ENCODE measurements at regions not wholly inside any gene's neighbourhood (a gene's known extent, or its start where the extent isn't known, plus 50 kb on each side); places are given as distances from the start of the nearest gene placed in this dataset.
"Not testable (repeated sequence)": the region's sequence is repeated elsewhere in the genome, so short reads cannot be mapped to it uniquely, and the experiment has no call there.

DNA sequence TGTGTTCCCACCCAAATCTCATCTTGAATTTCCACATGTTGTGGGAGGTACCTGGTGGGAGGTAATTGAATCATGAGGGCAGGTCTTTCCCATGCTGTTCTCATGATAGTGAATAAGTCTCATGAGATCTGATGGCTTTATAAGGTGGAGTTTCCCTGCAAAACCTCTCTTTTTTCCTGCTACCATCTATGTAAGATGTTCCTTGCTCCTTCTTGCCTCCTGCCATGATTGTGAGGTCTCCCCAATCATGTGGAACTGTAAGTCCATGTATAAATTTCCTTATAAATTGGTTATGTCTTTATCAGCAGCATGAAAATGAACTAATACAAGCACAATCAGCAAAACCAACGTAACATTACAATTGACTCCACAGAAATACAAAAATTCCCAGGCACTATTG, 814.8 kb upstream of the CITED2 start:
- DNase-seq = not testable (repeated sequence)

DNA sequence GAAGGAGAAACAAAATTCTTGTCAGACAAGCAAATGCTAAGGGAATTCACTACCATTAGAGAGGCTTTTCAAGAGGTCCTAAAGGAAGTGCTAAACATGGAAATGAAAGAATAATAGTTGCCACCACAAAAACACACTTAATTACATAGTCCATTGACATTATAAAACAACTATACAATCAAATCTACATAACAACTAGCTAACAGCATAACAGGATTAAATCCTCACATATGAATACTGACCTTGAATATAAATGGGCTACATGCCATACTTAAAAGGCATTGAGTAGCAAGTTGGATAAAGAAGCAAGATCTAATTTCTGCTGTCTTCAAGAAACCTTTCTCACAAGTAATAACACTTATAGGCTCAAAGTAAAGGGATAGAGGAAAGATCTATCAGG, 811.5 kb upstream of the CITED2 start:
- no peak for DNase-seq

DNA sequence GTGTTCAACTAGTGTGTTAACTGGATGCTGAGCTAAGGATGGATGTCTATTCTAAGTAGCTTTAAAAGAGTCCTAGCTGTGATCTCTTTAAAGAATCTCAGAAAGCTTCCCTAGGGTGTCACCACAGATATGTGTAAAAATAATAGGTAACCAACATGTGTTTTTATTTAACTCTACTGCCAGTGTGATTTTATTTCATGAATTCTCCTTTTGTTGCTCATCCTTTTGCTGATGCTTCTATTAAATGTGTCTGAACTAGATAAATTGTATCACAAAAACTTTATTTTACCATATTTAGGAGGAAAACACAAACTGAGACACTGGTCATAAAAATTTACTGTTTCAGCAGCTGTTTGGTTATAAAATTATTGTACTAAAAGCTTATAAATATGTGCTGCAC, 809.4 kb upstream of the CITED2 start:
- DNase-seq = no peak

DNA sequence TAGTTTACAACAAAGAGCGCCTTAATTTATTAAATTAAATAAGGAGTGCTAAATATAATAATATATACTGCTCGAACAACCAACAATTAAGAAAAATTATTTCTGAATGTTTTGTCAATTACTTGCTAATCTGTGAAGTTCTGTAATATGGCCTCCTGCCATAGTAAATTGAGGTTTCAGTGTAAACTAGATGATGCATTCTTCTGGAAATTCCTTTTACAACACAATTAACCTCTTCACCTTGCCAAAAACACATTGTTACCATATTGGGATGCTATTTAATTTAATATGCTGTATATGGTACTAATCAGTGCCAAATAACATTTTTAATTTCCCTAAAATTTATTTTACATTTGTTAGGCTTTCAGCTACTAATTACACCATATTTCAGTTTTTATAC, 808.4 kb upstream of the CITED2 start:
- DNase-seq = no peak

DNA sequence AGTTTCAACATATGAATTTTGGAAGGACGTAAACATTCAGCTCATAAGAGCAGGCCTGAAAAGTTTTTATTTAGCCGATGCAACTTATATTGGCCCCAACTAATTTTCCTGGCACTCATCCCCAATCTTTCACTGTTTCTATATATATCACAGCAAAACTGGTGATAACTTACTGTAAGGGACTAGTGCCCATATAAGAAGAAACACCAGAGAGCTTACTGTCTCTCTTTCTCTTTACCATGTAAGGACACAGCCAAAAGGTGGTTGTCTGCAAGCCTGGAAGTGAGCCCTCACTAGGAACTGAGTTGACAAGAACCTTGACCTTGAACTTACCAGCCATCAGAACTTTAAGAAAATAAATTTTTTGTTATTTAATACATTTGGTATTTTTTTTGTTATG, 807.4 kb upstream of the CITED2 start:
- no peak for DNase-seq

DNA sequence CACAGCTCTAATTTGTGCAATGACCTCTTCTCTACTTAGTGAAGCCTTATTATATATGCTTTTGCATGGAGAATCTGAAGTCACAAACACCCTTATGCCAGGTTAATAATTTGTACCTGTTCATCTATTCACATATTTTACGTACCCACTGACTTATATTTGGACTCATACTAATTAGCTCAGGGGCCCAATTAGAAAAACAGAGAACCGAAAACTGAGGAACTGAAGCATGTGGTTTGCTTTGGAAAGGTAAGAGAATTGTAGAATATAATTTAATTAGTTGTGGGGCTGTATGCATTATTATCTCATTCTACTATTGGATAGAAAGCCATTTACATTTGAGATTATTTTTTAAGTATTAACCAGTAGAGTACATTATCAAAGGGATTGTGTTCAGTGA, 805.9 kb upstream of the CITED2 start:
- DNase-seq = no peak

DNA sequence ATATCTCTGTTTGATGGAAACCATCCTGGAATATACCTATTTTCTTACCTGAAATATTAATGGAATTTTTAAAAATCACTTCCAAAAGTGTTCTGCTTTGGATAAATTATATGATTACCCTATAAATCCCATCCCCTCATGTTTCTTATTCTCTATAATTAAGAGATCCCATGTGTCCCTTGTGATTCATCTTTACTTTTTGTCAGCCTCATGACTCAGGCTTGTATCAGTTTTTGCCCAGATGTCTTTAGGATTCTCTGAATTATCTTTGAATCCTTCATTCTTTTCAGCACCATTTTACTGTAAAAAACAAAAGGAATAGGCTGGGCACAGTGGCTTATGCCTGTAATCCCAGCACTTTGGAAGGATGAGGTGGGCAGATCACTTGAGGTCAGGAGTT, 804.5 kb upstream of the CITED2 start:
- no peak for DNase-seq

DNA sequence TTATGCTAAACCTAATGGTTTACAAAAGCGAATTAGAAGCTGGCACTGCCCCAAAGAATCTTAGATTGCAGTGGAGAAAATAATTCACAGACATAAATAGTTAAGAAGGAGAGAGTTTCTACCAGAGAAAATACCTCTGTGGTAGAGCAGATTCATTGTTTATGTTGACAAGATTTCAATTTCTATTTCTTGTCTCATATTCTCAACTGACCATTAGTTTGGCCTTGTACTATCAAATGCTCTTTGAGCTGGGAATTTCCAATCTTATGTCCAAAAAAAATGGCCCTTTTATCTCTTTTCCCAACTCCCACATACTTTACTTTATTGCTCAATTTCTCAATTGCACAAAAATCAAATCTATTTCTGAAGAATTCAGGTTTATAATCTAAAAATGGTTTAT, 804.1 kb upstream of the CITED2 start:
- DNase-seq = no peak

DNA sequence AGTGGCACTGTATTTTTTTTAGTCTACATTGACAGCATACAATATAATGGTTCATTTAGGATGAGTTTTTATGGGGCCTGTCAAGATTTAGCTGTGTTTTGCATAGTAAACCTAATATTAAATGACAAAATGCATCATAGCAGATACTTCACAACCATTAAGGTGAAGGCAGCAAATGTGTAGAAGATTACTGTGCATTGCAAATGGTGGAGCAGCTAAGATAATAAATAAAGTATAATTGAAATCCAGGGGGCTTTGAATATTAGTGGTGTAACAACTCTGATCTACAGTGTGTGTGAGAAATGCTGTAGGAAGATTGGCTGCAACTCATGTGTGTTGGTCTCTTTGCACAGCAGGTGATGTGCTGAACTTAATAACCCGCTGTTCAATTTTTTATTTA, 801.9 kb upstream of the CITED2 start:
- DNase-seq = no peak

DNA sequence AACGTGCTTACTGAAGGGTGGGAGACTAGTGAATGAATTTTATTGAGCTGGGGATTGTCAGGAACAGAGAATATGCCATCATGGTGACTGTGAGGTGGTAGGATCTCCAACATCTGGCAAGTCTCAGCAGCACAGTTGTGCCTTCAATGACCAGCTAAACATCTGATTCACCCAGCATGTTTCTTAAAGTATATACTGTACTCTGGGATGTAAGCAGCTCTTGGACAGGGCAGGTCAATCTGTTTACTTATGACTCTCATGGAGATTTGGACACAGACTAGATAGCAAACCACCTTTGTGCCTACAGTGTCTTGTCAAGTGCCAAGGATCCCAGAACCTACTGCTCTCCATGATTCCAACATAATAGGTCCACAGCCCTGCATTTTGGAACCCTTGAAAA, 801.0 kb upstream of the CITED2 start:
- DNase-seq = no peak

DNA sequence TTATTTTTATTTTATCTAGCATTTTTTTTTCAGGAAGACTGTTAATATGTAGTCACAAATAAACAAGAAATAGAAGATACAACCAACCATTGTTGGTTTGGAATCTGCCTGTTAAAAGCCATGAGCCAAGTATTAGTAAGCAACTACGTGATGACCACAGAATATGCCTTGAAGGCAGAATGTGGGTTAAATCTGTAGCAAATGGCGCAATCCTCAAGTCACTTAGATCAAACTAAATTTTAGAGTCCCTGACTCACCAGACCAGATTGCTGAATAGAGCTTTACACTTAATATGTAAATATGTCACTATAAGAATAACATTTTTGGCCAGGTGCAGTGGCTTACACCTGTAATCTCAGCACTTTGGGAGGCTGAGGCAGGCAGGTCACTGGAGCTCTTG, 800.1 kb upstream of the CITED2 start:
- no peak for DNase-seq

DNA sequence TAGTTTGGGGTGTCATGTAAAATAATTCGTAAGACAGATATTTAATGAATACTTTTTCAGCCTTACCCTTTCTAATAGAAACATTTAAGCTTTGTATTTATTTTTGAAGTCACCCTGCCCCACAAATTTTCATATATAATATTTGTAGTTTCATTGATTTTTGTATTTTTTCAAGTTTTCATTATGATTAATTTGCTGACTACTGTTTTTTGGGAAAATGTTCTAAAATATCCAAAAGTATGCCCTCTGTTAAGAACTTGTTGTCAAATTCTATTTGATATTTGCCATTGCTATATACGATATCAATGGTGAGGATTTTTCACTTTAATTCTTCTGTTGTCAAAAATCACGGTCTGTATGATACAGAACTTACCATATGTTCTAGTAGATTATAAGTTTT, 793.9 kb upstream of the CITED2 start:
- no peak for DNase-seq

DNA sequence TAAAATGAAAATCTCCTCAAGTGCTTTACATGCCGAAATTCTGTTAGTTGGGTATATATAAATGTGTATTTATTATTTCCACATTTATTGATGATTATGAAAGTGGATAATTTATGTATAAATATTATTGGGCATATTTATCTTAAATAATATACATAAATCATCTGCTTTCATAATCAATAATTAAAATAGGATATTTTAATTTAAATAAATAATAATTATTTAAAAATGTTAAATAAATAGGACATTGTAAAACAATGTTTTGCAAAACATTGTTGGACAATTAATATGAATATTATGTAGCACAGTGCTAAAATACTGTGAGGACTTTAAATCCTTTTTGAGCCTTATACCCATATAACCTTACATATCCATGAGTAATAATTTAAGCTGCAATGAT, 786.5 kb upstream of the CITED2 start:
- DNase-seq = no peak

DNA sequence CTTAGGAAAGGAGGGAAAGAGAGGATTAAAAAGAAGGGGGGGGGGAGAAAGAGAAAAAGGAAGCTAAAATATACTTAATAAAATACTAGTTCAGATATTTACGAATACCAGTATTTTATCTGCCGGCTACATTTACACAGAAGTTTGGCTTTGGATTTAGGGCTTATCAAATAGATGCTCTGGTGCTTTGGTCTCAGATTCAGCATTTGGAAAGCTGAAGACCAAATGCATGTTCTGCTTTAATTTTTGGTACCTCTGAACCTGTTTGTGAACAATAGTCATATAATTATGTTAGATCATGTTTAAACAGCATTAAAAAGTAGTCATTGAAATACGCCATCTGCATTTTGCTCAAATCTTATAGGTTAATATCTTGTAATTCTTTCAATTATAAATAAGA, 786.0 kb upstream of the CITED2 start:
- DNase-seq = no peak

DNA sequence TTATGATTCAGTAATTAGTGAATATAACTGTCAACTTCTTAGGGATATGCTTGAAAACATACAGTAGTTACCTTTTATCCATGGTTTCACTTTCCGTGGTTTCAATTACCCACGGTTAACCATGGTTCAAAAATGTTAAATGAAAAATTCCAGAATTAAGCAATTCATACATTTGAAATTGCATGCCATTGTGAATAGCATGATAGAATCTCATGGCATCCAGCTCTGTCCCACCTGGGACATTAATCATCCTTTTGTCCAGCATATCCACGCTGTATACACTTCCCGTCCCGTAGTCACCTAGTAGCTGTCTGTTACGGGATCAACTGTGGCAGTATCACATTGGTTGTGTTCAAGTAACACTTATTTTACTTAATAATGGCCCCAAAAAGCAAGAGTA, 781.7 kb upstream of the CITED2 start:
- DNase-seq = no peak

DNA sequence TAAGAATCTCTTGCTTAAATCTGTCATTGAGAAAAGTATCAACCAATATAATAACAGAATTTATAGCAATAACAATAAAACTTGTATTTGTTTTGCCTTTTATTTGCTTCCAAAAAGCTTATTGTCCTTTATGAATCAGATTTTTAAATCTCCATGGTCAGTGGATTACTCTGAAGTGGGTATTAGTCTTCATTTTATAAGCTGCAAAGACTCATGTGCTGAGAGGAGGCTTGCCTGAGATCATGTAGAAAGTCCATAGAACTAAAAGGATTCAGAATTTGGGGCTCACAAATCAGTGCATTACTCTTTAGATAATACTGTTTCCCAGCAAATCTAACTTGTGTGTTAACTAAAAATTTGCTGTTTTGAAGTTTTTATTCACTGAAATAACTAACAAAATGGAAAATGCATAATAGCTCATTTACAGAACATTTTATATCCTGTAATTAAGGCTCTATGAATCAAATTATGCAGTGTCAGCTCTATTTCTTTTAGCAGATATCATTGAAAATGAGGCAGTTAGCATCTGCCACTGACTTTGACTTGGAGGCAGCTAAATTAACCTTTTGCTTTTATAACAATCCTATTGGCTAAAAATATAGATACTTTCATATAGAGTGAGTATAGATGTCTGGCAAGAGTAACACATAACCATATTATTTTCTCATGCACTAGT, 781.1 kb upstream of the CITED2 start:
- DNase-seq = no peak

DNA sequence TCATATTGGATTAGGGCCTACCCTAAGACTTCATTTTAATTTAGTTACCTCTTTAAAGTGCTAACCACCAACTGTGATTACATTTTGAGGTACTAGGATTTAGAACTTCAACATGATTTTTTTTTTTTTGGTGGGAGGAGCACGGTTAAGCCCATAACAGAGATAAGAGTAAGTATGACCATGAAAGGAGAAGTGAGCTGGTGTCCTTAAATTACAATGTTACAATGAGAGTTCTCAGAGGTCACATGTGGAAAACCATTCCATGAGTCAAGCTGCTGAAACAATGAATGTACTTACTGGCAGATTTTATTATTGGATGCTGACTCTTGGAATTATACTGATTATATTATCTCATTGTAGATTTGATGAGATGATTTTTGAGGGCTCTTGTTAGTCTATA, 779.3 kb upstream of the CITED2 start:
- DNase-seq = no peak

DNA sequence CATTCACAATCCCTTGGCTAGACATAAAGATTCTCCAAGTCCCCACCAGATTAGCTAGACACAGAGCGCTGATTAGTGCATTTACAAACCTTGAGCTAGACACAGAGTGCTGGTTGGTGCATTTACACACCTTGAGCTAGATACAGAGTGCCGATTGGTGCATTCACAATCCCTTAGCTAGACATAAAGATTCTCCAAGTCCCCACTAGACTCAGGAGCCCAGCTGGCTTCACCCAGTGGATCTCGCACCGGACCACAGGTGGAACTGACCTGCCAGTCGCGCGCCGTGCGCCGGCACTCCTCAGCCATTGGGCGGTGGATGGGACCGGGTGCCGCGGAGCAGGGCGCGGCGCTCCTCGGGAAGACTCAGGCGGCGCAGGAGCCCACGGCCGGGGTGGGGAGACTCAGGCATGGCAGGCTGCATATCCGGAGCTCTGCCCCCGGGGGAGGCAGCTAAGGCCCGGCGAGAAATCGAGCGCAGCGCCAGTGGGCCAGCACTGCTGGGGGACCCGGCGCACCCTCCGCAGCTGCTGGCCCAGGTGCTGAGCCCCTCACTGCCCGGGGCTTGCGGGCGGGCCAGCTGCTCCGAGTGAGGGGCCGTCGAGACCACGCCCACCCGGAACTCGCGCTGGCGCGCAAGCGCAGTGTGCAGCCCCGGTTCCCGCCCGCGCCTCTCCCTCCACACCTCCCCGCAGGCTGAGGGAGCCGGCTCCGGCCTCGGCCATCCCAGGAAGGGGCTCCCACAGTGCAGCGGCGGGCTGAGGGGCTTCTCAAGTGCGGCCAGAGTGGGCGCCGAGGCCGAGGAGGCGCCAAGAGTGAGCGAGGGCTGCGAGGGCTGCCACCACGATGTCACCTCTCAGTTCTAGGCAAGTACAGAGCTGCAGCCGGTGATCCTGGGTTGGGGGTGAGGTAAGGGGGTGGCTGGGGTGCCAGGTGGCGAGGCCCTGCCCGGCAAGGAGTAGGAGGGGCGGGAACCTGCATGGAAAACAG, 773.7 kb upstream of the CITED2 start:
- not testable (repeated sequence) for DNase-seq

DNA sequence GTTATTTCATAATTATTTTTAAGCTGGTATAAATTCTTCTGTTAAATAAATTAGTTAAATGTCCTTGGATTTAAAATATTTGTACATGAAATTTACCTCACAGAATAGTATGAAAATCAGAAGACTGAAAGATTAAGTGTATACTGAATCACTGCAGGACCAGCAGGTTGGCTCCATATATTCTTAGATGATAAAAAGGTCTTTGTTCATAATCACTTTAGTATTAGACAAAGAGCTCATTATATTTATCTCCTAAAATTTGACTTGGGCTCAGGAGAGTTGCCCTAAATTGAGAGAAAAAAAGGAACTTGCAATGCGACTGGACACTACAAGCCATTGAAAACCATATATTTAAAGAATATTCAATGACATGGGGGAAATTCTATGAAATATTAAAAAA, 766.4 kb upstream of the CITED2 start:
- DNase-seq = no peak

DNA sequence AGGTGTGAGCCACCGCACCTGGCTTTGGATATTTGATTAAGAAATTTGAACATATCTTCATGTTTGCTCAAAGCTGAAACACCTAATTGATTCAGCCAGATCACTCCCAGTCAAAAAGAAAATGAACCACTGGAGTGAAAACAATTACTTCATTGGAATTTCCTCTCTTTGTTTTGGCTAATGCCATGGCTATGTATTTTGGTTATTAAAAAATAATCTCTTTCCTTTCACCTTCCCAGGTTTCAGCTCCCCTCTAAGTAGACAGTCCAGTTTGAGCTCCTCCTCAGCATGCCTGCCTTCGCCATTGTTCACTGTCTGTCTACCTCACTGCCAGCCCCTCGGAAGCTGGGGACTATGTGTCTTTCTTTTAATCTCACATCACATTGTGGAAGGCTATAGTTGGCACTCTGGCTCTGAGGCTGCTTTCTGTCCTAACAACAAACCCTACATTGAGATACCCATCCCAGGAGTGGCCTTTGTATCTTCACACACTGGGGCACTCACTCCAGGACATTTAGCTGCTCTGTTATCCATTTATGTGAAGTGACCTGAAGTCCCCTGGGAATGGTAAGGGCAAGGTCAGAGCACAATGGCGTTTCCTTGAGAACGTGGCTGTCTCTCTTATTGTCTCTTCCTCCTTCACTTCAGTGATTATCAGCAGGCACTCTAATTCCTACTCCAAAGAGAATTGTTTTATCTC, 764.0 kb upstream of the CITED2 start:
- DNase-seq = no peak

DNA sequence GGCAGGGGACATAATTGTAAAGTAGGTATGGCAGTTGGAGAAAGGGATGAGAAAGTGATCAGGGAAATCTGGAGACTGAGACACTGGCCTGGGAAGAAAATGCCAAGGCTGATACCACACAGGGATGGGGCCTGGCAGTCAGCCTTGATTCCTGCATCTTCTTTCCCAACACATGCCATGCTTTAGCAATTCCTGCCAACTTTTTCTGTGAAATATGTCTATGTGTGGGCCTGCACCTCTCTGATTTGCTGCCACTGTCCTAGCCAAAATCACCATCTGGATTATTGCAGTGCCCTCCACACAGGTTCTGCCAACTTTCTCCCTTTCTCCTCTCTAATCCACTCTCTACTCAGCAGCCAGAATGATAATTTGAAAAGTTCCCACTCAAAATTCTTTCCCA, 759.8 kb upstream of the CITED2 start:
- DNase-seq = peak; percentile 4 to 17

DNA sequence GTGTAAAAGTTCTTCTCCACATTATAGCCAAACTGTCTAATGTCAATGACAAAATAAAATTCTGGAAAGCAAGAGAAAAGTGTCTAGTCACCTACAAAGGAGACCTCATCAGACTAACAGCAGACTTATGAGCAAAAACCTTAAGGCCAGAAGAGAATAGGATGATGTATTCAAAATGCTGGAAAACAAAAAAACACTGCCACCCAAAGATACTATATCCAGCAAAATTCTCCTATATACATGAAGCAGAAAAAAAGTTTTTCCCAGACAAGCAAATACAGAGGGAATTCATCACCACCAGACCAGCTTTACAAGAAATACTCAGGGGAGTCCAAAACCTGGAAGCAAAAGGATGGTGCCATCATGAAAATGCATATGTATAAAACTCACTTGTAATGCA, 755.6 kb upstream of the CITED2 start:
- no peak for DNase-seq

DNA sequence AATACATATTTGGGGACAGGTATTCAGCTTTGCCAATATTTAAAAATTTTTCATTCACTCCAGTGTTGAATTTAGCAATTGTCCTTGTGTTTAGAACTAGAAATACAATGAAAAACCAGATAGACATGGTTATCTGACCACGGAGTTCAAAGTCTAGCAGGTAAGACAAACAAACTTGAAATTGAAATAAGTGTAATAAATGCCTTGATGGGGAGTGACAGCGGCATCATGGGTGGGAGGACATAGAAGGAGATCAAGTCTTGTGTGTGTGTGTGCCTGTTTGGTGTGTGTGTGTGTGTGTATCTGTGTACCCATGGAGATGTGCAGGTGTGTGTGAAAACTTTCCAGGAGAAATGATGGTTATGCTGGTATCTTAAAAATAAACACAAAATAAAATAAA, 750.0 kb upstream of the CITED2 start:
- no peak for DNase-seq

DNA sequence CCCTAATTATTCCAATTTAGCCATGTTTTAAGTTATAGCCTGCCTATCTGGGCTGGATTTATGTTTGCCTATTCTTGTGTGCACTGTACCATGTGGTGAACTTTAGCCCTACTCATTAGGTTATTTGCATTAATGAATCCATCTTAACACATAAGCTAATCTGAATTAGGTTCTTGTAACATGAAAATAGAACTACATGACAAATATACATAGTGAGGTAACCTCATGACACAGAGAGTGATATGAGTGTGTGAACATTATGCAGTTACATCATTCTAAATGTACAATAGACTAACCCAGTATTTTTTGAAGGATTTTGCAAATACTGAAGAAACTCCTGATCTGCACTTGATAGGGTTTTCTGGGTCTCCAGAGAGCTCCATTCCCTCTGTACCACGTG, 733.7 kb upstream of the CITED2 start:
- DNase-seq = no peak
